ENCODE measurements at regions not wholly inside any gene's neighbourhood (a gene's known extent, or its start where the extent isn't known, plus 50 kb on each side); places are given as distances from the start of the nearest gene placed in this dataset.
"Not testable (repeated sequence)": the region's sequence is repeated elsewhere in the genome, so short reads cannot be mapped to it uniquely, and the experiment has no call there.

DNA sequence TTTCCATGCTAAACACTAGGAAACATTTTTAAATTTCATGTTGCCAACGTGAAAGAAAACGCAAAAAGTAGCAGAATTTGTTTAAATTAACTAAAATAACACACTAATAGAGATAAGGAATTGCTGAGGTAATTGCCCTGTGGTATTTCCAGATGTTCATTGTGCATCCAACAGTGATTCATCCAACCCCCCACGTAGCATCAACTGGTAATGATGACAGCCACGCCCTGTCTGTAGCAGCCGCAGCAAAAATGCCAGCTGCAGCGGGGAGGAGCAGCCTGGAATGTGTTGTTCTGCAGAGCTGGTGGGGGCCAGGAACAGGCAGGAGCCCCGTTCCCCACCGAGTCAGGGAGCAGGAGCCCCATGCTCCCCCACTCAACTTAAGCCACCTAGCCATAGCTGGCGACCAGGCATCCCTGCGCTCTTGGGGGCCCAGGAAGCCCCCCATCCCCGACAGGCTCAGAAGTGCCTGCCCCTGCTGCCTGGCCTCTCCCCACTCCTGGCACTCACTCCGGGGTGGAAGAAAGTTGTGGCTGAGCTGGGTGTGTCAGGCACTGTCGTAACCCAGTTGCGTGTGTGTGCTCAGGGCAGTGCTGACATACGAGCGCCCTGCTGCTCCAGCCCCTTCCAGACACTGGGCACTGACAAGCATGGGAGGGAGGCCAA, 695.1 kb upstream of the ACVR2A start:
- peak; percentile 27 for ATAC-seq
- intact Hi-C loops (cut with DNase I): no loop called here

DNA sequence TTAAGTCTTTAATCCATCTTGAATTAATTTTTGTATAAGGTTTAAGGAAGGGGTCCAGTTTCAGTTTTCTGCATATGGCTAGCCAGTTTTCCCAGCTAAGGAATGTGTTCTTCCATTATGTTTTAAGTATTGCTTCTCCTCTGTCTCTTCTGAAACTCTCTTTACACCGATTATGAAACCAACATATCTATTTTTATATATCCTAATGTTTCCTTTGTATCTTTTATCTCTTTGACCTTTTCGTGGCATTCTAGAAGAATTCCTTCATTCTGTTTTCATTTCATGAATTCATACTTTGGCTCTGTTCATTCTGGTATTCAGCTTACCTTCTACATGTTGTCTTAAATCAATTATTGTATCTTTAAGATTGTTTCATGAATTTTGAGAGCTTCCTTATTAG, 697.0 kb upstream of the ACVR2A start:
- Histone ChIP-seq H3K4me1 (no peaks in the 10 kb centered on the region), H3K9me3 (no peaks in the 10 kb centered on the region), H3K27me3 (no peaks in the 10 kb centered on the region), H3K4me3 (no peak overlapping the region), H3K27ac (no peak overlapping the region), H3K36me3 (no peaks in the 10 kb centered on the region)
- intact Hi-C loops (cut with DNase I): no loop called here
- ATAC-seq (no peak), DNase-seq (no peak)
- TF ChIP-seq, protein P1, sequence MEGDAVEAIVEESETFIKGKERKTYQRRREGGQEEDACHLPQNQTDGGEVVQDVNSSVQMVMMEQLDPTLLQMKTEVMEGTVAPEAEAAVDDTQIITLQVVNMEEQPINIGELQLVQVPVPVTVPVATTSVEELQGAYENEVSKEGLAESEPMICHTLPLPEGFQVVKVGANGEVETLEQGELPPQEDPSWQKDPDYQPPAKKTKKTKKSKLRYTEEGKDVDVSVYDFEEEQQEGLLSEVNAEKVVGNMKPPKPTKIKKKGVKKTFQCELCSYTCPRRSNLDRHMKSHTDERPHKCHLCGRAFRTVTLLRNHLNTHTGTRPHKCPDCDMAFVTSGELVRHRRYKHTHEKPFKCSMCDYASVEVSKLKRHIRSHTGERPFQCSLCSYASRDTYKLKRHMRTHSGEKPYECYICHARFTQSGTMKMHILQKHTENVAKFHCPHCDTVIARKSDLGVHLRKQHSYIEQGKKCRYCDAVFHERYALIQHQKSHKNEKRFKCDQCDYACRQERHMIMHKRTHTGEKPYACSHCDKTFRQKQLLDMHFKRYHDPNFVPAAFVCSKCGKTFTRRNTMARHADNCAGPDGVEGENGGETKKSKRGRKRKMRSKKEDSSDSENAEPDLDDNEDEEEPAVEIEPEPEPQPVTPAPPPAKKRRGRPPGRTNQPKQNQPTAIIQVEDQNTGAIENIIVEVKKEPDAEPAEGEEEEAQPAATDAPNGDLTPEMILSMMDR (IDR thresholded peaks at IDR 0.05): no peak

More for the DNA sequence above, 695.1 kb upstream of the ACVR2A start:
- H3K36me3 ChIP-seq: no peaks in the 10 kb centered on the region
- H3K4me3 ChIP-seq: no peak overlapping the region
- H3K27me3 ChIP-seq: no peaks in the 10 kb centered on the region
- no peak overlapping the region for H3K27ac ChIP-seq
- DNase-seq: no peak
- H3K4me1 ChIP-seq: no peaks in the 10 kb centered on the region
- TF ChIP-seq, protein P1 (IDR thresholded peaks at IDR 0.05): no peak
- H3K9me3 ChIP-seq: no peaks in the 10 kb centered on the region

GRCh38 chr2:147141930-147142329, 702.9 kb upstream of the ACVR2A start:
- Histone ChIP-seq H3K4me1 (no peaks in the 10 kb centered on the region), H3K36me3 (no peaks in the 10 kb centered on the region), H3K9me3 (no peaks in the 10 kb centered on the region), H3K27me3 (no peaks in the 10 kb centered on the region), H3K27ac (no peak overlapping the region), H3K4me3 (no peak overlapping the region)
- TF ChIP-seq, protein P1 (IDR thresholded peaks at IDR 0.05): no peak
- DNase-seq (no peak), ATAC-seq (no peak)
- intact Hi-C loops (cut with DNase I): no loop called here

GRCh38 chr2:147139732-147140131, 705.1 kb upstream of the ACVR2A start:
- H3K27me3 ChIP-seq; H3K4me1 ChIP-seq; H3K27ac ChIP-seq; H3K36me3 ChIP-seq; H3K4me3 ChIP-seq; H3K9me3 ChIP-seq; ATAC-seq; intact Hi-C loops (cut with DNase I); DNase-seq: not testable (repeated sequence)

DNA sequence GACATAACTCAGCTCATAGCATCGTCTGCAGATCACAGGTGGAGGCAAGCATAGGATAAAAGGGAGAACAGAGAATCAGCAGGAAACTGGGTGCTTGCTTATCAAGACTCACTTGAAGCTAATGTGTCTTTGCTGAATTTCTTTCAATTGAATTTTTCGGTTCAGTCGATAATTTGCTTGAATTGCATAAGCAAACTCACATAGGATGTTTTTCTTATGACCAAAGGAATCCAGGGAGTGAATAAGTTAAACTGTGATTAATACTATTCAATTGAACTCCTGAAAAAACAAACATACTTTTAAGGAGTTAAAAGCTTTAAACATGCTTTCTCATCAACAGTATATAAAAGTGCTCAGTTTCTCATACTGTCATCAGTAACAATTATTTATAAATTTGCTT, 707.1 kb upstream of the ACVR2A start:
- Histone ChIP-seq H3K27ac (no peak overlapping the region), H3K36me3 (no peaks in the 10 kb centered on the region), H3K4me3 (no peak overlapping the region), H3K27me3 (no peaks in the 10 kb centered on the region), H3K9me3 (no peaks in the 10 kb centered on the region), H3K4me1 (no peaks in the 10 kb centered on the region)
- intact Hi-C loops (cut with DNase I): no loop called here
- ATAC-seq: no peak
- DNase-seq: no peak
- TF ChIP-seq, protein P1 (IDR thresholded peaks at IDR 0.05): no peak

GRCh38 chr2:147135376-147135775, 709.5 kb upstream of the ACVR2A start:
- DNase-seq: no peak
- TF ChIP-seq, protein P1 (IDR thresholded peaks at IDR 0.05): no peak
- no peak for ATAC-seq

More at GRCh38 chr2:147135376-147135775, 709.5 kb upstream of the ACVR2A start:
- intact Hi-C loops (cut with DNase I): no loop called here
- H3K9me3 ChIP-seq: no peaks in the 10 kb centered on the region
- H3K36me3 ChIP-seq: no peaks in the 10 kb centered on the region
- H3K4me1 ChIP-seq: no peaks in the 10 kb centered on the region
- no peaks in the 10 kb centered on the region for H3K27me3 ChIP-seq
- H3K4me3 ChIP-seq: no peak overlapping the region
- H3K27ac ChIP-seq: no peak overlapping the region
